HEK293 (cell line): ENCODE measurements at regions not wholly inside any gene's neighbourhood (a gene's known extent, or its start where the extent isn't known, plus 50 kb on each side); places are given as distances from the start of the nearest gene placed in this dataset.

Experiments
- CTCF ChIA-PET: fragments of 350-600 bp; formaldehyde crosslinking; extraction: SDS; loops from one replicate; lab custom pipeline; 2021; ENCODE audit warnings: antibody characterized with exemption; lab: Yijun Ruan, JAX
- POLR2A ChIA-PET: fragments of 300-600 bp; formaldehyde crosslinking; extraction: SDS; loops from one replicate; lab custom pipeline; 2020; ENCODE audit warnings: antibody characterized with exemption, inconsistent platforms; lab: Yijun Ruan, JAX
- H3K27ac ChIP-seq: fragments of 200-500 bp; sonication (Bioruptor generic); 2 replicates; pipeline ENCODE4 v1.5.1; 2014; ENCODE audit warnings: low read depth, low read length, control low read depth, inconsistent platforms; ENCODE audit errors: extremely low read depth
- H3K36me3 ChIP-seq, 2 experiments: fragments of 200-500 bp in 1 of 2; sonication (Bioruptor generic) in 1 of 2; 1 replicate in 1 of 2; 2 replicates in 1 of 2; pipeline ENCODE4 v1.5.1; 2014 to 2017; ENCODE audit warnings: inconsistent platforms in 2 of 2, low read length in 2 of 2; ENCODE audit not compliant: control insufficient read depth in 2 of 2, insufficient read depth in 1 of 2
- H3K4me1 ChIP-seq: fragments of 200-500 bp; sonication (Bioruptor generic); 2 replicates; pipeline ENCODE4 v1.5.1; 2014; ENCODE audit warnings: mild to moderate bottlenecking, low read length, inconsistent platforms; ENCODE audit not compliant: control insufficient read depth, insufficient read depth
- H3K4me3 ChIP-seq: 2 replicates; pipeline ENCODE4 v1.5.1; 2011; ENCODE audit warnings: low read depth, mild to moderate bottlenecking, control low read depth, low read length, moderate library complexity
- H3K9me3 ChIP-seq: fragments of 200-500 bp; sonication (Bioruptor generic); 2 replicates; pipeline ENCODE4 v1.5.1; 2014; ENCODE audit warnings: low read depth, low read length, inconsistent platforms; ENCODE audit not compliant: control insufficient read depth, insufficient read depth
- HOXA7 ChIP-seq: sonication (generic); formaldehyde crosslinking; IDR thresholded peaks from 2 replicates; pipeline ENCODE4 v1.8.1; 2022; ENCODE audit warnings: missing genetic modification reagents, borderline replicate concordance
- SALL2 ChIP-seq: fragments of 450-650 bp; formaldehyde crosslinking; IDR thresholded peaks from 2 replicates; pipeline ENCODE4 v1.5.0; 2017; ENCODE audit warnings: missing biosample characterization, mild to moderate bottlenecking, missing genetic modification characterization, borderline replicate concordance
- SCRT1 ChIP-seq: fragments of 450-650 bp; formaldehyde crosslinking; IDR thresholded peaks from 2 replicates; pipeline ENCODE4 v1.5.1; 2016; ENCODE audit warnings: missing biosample characterization, missing genetic modification characterization, borderline replicate concordance
- TRIM28 ChIP-seq: IDR thresholded peaks from 2 replicates; pipeline ENCODE4 v1.6.1; 2011; ENCODE audit warnings: low read length, control low read depth, borderline replicate concordance
- TSHZ1 ChIP-seq: fragments of 450-650 bp; formaldehyde crosslinking; IDR thresholded peaks from 2 replicates; pipeline ENCODE4 v1.5.1; 2016; ENCODE audit warnings: missing biosample characterization, missing genetic modification characterization, borderline replicate concordance
- ZBTB44 ChIP-seq: fragments of 450-650 bp; IDR thresholded peaks from 2 replicates; pipeline ENCODE4 v1.5.1; 2018; ENCODE audit warnings: missing biosample characterization, mild to moderate bottlenecking, missing genetic modification characterization
- ZBTB6 ChIP-seq: fragments of 450-650 bp; formaldehyde crosslinking; IDR thresholded peaks from 2 replicates; pipeline ENCODE4 v1.5.1; 2017; ENCODE audit warnings: missing biosample characterization, missing genetic modification characterization
- ZFP3 ChIP-seq: fragments of 450-650 bp; formaldehyde crosslinking; IDR thresholded peaks from 2 replicates; pipeline ENCODE4 v1.5.1; 2016; ENCODE audit warnings: low read depth, missing biosample characterization, missing genetic modification characterization
- ZNF311 ChIP-seq: fragments of 450-650 bp; formaldehyde crosslinking; IDR thresholded peaks from 2 replicates; pipeline ENCODE4 v1.5.1; 2017; ENCODE audit warnings: missing biosample characterization, missing genetic modification characterization, borderline replicate concordance
- ZNF341 ChIP-seq: fragments of 450-650 bp; formaldehyde crosslinking; IDR thresholded peaks from 2 replicates; pipeline ENCODE4; 2016; ENCODE audit warnings: low read depth, missing biosample characterization, missing genetic modification characterization
- ZNF350 ChIP-seq: fragments of 450-650 bp; formaldehyde crosslinking; IDR thresholded peaks from 2 replicates; pipeline ENCODE4 v1.5.0; 2017; ENCODE audit warnings: missing biosample characterization, mild to moderate bottlenecking, missing genetic modification characterization
- ZNF560 ChIP-seq: fragments of 450-650 bp; formaldehyde crosslinking; IDR thresholded peaks from 2 replicates; pipeline ENCODE4 v1.5.1; 2017; ENCODE audit warnings: missing biosample characterization, missing genetic modification characterization, borderline replicate concordance
- ZNF692 ChIP-seq: fragments of 450-650 bp; formaldehyde crosslinking; IDR thresholded peaks from 2 replicates; pipeline ENCODE4 v1.5.1; 2016; ENCODE audit warnings: missing biosample characterization, missing genetic modification characterization
- ZNF747 ChIP-seq: fragments of 450-650 bp; formaldehyde crosslinking; IDR thresholded peaks from 2 replicates; pipeline ENCODE4 v1.5.1; 2016; ENCODE audit warnings: missing biosample characterization, missing genetic modification characterization
- ZNF830 ChIP-seq: fragments of 450-650 bp; IDR thresholded peaks from 2 replicates; pipeline ENCODE4 v1.5.0; 2018; ENCODE audit warnings: missing biosample characterization, missing genetic modification characterization, low read depth, mild to moderate bottlenecking, moderate library complexity
- ZSCAN30 ChIP-seq: fragments of 450-650 bp; IDR thresholded peaks from 2 replicates; pipeline ENCODE4 v1.5.1; 2018; ENCODE audit warnings: missing biosample characterization, mild to moderate bottlenecking, missing genetic modification characterization, moderate library complexity
- TF ChIP-seq, protein P1 (sequence below): fragments of 450-650 bp; formaldehyde crosslinking; IDR thresholded peaks from 2 replicates; pipeline ENCODE4 v1.5.1; 2016; ENCODE audit warnings: missing biosample characterization, missing genetic modification characterization
- TF ChIP-seq, protein P2 (sequence below): fragments of 450-650 bp; formaldehyde crosslinking; IDR thresholded peaks from 2 replicates; pipeline ENCODE4 v1.5.1; 2016; ENCODE audit warnings: missing biosample characterization, missing genetic modification characterization, borderline replicate concordance
- TF ChIP-seq, protein P3 (sequence below): fragments of 450-650 bp; formaldehyde crosslinking; IDR thresholded peaks from 2 replicates; pipeline ENCODE4 v1.5.1; 2016; ENCODE audit warnings: missing biosample characterization, missing genetic modification characterization

- TF ChIP-seq ZBTB6 (no peak), HOXA7 (CRISPR knock-in tag) (no peak), SCRT1 (tag by site-specific recombination) (no peak)
- TF ChIP-seq, all 188 proteins: peak for 0
These were observed 846.4 kb downstream of the FRK start (continued) for GRCh38 chr6:115214283-115214682.

DNA sequence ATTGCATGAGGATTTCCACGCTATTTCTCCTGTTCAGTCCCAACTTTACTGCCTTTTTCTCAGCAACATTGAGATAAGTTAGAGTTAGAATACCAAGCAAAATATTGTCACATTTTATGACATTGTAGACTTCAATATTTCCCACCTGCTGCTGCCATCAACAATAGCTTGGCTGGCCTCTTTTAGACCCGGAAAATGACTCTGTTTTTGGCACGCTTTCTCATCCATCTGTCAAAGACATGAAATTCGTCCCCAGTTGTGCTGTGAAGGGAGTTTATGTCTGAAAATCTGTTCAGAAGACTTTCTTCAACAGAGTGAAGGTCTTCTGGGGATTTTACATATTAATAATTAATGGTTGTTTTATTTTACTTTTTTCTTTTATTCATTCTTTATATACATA is 857.3 kb downstream of the FRK start:
- Histone ChIP-seq H3K27ac (no peak overlapping the region), H3K9me3 (no peaks in the 10 kb centered on the region), H3K36me3 (no peaks in the 10 kb centered on the region), H3K4me1 (no peaks in the 10 kb centered on the region), H3K4me3 (no peak overlapping the region)
- CTCF ChIA-PET = no interaction called here
- POLR2A ChIA-PET = no interaction called here
- no peak for TF ChIP-seq ZBTB44
- TF ChIP-seq, protein P1, sequence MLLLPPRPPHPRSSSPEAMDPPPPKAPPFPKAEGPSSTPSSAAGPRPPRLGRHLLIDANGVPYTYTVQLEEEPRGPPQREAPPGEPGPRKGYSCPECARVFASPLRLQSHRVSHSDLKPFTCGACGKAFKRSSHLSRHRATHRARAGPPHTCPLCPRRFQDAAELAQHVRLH = no peak
- TF ChIP-seq ZNF341 (tag by site-specific recombination) = no peak
- TF ChIP-seq TRIM28 = no peak
- no peak for TF ChIP-seq ZNF830
- TF ChIP-seq SALL2 = no peak
- TF ChIP-seq ZNF560 = no peak
- TF ChIP-seq TSHZ1 (tag by site-specific recombination) = no peak
- no peak for TF ChIP-seq ZNF311 (tag by site-specific recombination)
- TF ChIP-seq, protein P2, sequence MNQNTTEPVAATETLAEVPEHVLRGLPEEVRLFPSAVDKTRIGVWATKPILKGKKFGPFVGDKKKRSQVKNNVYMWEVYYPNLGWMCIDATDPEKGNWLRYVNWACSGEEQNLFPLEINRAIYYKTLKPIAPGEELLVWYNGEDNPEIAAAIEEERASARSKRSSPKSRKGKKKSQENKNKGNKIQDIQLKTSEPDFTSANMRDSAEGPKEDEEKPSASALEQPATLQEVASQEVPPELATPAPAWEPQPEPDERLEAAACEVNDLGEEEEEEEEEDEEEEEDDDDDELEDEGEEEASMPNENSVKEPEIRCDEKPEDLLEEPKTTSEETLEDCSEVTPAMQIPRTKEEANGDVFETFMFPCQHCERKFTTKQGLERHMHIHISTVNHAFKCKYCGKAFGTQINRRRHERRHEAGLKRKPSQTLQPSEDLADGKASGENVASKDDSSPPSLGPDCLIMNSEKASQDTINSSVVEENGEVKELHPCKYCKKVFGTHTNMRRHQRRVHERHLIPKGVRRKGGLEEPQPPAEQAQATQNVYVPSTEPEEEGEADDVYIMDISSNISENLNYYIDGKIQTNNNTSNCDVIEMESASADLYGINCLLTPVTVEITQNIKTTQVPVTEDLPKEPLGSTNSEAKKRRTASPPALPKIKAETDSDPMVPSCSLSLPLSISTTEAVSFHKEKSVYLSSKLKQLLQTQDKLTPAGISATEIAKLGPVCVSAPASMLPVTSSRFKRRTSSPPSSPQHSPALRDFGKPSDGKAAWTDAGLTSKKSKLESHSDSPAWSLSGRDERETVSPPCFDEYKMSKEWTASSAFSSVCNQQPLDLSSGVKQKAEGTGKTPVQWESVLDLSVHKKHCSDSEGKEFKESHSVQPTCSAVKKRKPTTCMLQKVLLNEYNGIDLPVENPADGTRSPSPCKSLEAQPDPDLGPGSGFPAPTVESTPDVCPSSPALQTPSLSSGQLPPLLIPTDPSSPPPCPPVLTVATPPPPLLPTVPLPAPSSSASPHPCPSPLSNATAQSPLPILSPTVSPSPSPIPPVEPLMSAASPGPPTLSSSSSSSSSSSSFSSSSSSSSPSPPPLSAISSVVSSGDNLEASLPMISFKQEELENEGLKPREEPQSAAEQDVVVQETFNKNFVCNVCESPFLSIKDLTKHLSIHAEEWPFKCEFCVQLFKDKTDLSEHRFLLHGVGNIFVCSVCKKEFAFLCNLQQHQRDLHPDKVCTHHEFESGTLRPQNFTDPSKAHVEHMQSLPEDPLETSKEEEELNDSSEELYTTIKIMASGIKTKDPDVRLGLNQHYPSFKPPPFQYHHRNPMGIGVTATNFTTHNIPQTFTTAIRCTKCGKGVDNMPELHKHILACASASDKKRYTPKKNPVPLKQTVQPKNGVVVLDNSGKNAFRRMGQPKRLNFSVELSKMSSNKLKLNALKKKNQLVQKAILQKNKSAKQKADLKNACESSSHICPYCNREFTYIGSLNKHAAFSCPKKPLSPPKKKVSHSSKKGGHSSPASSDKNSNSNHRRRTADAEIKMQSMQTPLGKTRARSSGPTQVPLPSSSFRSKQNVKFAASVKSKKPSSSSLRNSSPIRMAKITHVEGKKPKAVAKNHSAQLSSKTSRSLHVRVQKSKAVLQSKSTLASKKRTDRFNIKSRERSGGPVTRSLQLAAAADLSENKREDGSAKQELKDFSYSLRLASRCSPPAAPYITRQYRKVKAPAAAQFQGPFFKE (tag by site-specific recombination) = no peak
- TF ChIP-seq ZSCAN30 (tag by site-specific recombination) = no peak
- TF ChIP-seq ZFP3 (tag by site-specific recombination) = no peak
- no peak for TF ChIP-seq ZNF692
- TF ChIP-seq, protein P3, sequence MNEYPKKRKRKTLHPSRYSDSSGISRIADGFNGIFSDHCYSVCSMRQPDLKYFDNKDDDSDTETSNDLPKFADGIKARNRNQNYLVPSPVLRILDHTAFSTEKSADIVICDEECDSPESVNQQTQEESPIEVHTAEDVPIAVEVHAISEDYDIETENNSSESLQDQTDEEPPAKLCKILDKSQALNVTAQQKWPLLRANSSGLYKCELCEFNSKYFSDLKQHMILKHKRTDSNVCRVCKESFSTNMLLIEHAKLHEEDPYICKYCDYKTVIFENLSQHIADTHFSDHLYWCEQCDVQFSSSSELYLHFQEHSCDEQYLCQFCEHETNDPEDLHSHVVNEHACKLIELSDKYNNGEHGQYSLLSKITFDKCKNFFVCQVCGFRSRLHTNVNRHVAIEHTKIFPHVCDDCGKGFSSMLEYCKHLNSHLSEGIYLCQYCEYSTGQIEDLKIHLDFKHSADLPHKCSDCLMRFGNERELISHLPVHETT (tag by site-specific recombination) = no peak
- TF ChIP-seq ZNF350 = no peak
- TF ChIP-seq ZNF747 (tag by site-specific recombination) = no peak
